ENCODE measurements at regions not wholly inside any gene's neighbourhood (a gene's known extent, or its start where the extent isn't known, plus 50 kb on each side); places are given as distances from the start of the nearest gene placed in this dataset.

DNA sequence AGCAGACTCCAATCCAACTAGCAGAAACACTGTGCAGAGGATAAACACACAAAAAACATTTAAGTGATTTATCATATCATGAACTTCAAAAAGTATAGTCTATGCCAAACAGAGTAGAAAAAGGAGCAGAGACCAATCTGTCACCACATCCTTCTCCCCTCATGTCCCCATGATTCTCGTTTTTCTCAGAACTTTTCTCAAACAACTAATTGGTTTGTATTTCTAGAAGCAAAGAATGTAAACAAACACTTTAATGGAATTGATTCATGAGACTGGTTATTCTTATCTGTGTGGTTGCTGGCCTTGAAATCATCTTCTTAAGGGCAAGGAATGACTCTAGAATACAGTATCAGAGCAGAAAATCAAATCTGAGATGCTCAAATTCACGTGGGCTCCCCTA lies 294.2 kb upstream of the THBS1 start:
- Histone ChIP-seq H3K4me1 (ENCODE audit: control insufficient read depth, insufficient read depth, low read length) (no peaks in the 10 kb centered on the region), H3K9me3 (ENCODE audit: control insufficient read depth, insufficient read depth, low read depth, low read length) (no peaks in the 10 kb centered on the region), H3K36me3 (ENCODE audit: control insufficient read depth, insufficient read depth, low read length) (no peaks in the 10 kb centered on the region), H3K27me3 (ENCODE audit: control insufficient read depth, insufficient read depth, low read length) (no peaks in the 10 kb centered on the region), H3K27ac (ENCODE audit: low read length) (no peak overlapping the region), H3K4me3 (ENCODE audit: low read depth in 2 of 2, low read length in 2 of 2) (no peak overlapping the region)
- TF ChIP-seq SIN3A (IDR thresholded peaks at IDR 0.05; ENCODE audit: borderline replicate concordance, insufficient read depth, low read depth, low read length), result no peak
- TF ChIP-seq, protein P1, sequence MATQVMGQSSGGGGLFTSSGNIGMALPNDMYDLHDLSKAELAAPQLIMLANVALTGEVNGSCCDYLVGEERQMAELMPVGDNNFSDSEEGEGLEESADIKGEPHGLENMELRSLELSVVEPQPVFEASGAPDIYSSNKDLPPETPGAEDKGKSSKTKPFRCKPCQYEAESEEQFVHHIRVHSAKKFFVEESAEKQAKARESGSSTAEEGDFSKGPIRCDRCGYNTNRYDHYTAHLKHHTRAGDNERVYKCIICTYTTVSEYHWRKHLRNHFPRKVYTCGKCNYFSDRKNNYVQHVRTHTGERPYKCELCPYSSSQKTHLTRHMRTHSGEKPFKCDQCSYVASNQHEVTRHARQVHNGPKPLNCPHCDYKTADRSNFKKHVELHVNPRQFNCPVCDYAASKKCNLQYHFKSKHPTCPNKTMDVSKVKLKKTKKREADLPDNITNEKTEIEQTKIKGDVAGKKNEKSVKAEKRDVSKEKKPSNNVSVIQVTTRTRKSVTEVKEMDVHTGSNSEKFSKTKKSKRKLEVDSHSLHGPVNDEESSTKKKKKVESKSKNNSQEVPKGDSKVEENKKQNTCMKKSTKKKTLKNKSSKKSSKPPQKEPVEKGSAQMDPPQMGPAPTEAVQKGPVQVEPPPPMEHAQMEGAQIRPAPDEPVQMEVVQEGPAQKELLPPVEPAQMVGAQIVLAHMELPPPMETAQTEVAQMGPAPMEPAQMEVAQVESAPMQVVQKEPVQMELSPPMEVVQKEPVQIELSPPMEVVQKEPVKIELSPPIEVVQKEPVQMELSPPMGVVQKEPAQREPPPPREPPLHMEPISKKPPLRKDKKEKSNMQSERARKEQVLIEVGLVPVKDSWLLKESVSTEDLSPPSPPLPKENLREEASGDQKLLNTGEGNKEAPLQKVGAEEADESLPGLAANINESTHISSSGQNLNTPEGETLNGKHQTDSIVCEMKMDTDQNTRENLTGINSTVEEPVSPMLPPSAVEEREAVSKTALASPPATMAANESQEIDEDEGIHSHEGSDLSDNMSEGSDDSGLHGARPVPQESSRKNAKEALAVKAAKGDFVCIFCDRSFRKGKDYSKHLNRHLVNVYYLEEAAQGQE (IDR thresholded peaks at IDR 0.05; ENCODE audit: insufficient read depth in 1 of 2, low read depth in 2 of 2, low read length in 1 of 2), result no peak
- TF ChIP-seq, protein P2, sequence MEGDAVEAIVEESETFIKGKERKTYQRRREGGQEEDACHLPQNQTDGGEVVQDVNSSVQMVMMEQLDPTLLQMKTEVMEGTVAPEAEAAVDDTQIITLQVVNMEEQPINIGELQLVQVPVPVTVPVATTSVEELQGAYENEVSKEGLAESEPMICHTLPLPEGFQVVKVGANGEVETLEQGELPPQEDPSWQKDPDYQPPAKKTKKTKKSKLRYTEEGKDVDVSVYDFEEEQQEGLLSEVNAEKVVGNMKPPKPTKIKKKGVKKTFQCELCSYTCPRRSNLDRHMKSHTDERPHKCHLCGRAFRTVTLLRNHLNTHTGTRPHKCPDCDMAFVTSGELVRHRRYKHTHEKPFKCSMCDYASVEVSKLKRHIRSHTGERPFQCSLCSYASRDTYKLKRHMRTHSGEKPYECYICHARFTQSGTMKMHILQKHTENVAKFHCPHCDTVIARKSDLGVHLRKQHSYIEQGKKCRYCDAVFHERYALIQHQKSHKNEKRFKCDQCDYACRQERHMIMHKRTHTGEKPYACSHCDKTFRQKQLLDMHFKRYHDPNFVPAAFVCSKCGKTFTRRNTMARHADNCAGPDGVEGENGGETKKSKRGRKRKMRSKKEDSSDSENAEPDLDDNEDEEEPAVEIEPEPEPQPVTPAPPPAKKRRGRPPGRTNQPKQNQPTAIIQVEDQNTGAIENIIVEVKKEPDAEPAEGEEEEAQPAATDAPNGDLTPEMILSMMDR (IDR thresholded peaks at IDR 0.05), result no peak
- TF ChIP-seq TCF7L2 (IDR thresholded peaks at IDR 0.05; ENCODE audit: low read depth, low read length), result no peak
- TF ChIP-seq POLR2AphosphoS5 (IDR thresholded peaks at IDR 0.05; ENCODE audit: low read depth, low read length), result no peak
- ATAC-seq (no peak), DNase-seq (ENCODE audit: low read depth, low spot score) (no peak)
- CTCF ChIA-PET, result no interaction called here
- no TSS peak for BruUV-seq (replicated peaks)
- intact Hi-C loops (cut with micrococcal nuclease; ENCODE audit: unreplicated experiment) (no loop called here), in situ Hi-C loops (cut with HindIII; ENCODE audit: low pct_unique_long_range_greater_than_20kb, low sequenced_read_pairs) (no loop called here)
- POLR2A ChIA-PET, result no interaction called here

DNA sequence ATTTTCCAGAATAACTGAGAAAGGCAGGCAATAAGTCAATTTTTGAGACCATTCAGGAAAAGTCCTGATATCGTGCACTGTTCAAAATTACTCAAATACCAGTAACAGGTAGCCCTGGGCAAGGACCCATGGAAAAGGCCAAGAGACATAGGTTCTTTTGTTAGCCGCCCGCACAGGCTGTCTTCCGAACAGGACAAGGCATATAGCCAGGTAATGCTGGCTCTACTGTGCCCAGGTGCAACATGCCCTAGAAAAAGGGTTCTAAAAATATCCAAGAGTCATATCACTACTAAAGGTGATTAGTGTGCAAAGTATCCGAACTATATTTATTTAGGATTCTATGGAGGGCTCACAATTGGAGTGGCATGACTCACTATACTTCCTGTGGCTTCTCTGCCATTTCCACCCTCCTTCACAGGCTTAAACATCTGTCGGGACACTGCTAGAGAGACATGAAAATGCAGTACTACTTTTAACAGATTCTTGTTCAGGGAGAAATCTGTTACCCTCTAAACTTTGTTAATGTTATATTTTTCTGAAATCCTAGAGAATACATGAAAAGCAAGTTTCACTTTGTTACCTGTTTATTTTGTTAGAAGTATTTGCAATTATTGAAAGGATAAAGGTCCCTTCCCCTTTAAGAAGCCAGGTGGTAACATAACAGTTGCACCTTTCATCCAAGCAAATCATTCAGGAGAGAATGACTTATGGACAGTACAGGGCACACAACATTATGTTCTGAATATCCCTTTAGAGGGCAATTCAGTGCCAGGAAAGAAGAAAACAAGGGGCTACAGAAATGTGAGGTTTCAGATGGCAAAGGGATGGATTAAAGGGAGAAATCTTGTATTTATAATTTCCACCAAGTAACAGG lies 293.3 kb upstream of the THBS1 start:
- TF ChIP-seq, protein P2 (IDR thresholded peaks at IDR 0.05), result no peak
- TF ChIP-seq TCF7L2 (IDR thresholded peaks at IDR 0.05; ENCODE audit: low read depth, low read length), result no peak
- TF ChIP-seq SIN3A (IDR thresholded peaks at IDR 0.05; ENCODE audit: borderline replicate concordance, insufficient read depth, low read depth, low read length), result no peak
- TF ChIP-seq, protein P1 (IDR thresholded peaks at IDR 0.05; ENCODE audit: insufficient read depth in 1 of 2, low read depth in 2 of 2, low read length in 1 of 2), result no peak
- no peak for TF ChIP-seq POLR2AphosphoS5 (IDR thresholded peaks at IDR 0.05; ENCODE audit: low read depth, low read length)
- no peaks in the 10 kb centered on the region for H3K27me3 ChIP-seq (ENCODE audit: control insufficient read depth, insufficient read depth, low read length)
- POLR2A ChIA-PET, result no interaction called here
- no TSS peak for BruUV-seq (replicated peaks)
- ATAC-seq (no peak), DNase-seq (ENCODE audit: low read depth, low spot score) (no peak)
- in situ Hi-C loops (cut with HindIII; ENCODE audit: low pct_unique_long_range_greater_than_20kb, low sequenced_read_pairs) (no loop called here), intact Hi-C loops (cut with micrococcal nuclease; ENCODE audit: unreplicated experiment) (no loop called here)
- H3K4me3 ChIP-seq (ENCODE audit: low read depth in 2 of 2, low read length in 2 of 2), result no peak overlapping the region
- no peaks in the 10 kb centered on the region for H3K4me1 ChIP-seq (ENCODE audit: control insufficient read depth, insufficient read depth, low read length)
- H3K9me3 ChIP-seq (ENCODE audit: control insufficient read depth, insufficient read depth, low read depth, low read length), result no peaks in the 10 kb centered on the region
- no peak overlapping the region for H3K27ac ChIP-seq (ENCODE audit: low read length)
- CTCF ChIA-PET, result no interaction called here
- H3K36me3 ChIP-seq (ENCODE audit: control insufficient read depth, insufficient read depth, low read length), result no peaks in the 10 kb centered on the region

Measured in Panc1 (cell line).